ENCODE measurements at regions not wholly inside any gene's neighbourhood (a gene's known extent, or its start where the extent isn't known, plus 50 kb on each side); places are given as distances from the start of the nearest gene placed in this dataset.

DNA sequence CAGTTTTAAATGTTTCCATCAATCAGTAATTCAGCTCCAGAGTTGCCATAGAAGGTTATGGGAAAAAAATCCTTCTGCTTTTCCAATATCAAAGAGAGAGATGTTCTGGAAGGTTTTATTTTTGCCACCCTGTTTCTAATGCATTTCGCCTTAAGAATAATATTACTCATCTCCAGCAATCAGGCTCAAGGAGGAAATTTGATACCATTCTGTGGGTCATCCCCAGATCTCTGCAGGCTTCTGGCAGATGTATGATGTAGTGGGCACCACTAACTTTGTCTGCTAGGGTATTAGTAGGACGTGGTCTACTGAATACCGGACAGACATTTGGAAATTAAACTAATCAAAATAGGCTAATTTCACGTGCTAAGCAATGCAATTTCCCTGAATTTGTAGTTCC lies 645.4 kb upstream of the TENM3 start:
- TF ChIP-seq EZH2 (optimal IDR thresholded peaks at IDR 0.05; ENCODE audit: low read depth, low read length): no peak
- TF ChIP-seq, protein P1, sequence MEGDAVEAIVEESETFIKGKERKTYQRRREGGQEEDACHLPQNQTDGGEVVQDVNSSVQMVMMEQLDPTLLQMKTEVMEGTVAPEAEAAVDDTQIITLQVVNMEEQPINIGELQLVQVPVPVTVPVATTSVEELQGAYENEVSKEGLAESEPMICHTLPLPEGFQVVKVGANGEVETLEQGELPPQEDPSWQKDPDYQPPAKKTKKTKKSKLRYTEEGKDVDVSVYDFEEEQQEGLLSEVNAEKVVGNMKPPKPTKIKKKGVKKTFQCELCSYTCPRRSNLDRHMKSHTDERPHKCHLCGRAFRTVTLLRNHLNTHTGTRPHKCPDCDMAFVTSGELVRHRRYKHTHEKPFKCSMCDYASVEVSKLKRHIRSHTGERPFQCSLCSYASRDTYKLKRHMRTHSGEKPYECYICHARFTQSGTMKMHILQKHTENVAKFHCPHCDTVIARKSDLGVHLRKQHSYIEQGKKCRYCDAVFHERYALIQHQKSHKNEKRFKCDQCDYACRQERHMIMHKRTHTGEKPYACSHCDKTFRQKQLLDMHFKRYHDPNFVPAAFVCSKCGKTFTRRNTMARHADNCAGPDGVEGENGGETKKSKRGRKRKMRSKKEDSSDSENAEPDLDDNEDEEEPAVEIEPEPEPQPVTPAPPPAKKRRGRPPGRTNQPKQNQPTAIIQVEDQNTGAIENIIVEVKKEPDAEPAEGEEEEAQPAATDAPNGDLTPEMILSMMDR (IDR thresholded peaks at IDR 0.05; ENCODE audit: low read length): no peak

All from MM.1S (cell line).